Kidney (tissue), 13 donors: ENCODE measurements at regions not wholly inside any gene's neighbourhood (a gene's known extent, or its start where the extent isn't known, plus 50 kb on each side); places are given as distances from the start of the nearest gene placed in this dataset.

Experiments used
- DNase-seq, 5 donors: peaks; one replicate each; pipeline ENCODE4 v3.0.0-alpha.2; 2013 to 2020
- FAIRE-seq: peaks from 2 replicates; lab custom pipeline; 2012; peaks lifted over from hg19 to GRCh38; lab: Jason Lieb, UNC
- H3K27ac ChIP-seq, 2 donors: one replicate each; pipeline ENCODE4 v1.7.0; 2013; ENCODE audit warnings: low read depth in 2 of 2, low read length in 2 of 2, inconsistent platforms in 1 of 2
- H3K27me3 ChIP-seq: one replicate; pipeline ENCODE4 v1.7.1; 2013; ENCODE audit warnings: low read length, inconsistent platforms; ENCODE audit not compliant: control insufficient read depth, insufficient read depth
- H3K36me3 ChIP-seq, 3 donors: one replicate each; pipeline versions ENCODE4 v1.7.0 to v1.7.1; 2013; ENCODE audit warnings: low read length in 3 of 3, control low read depth in 1 of 3, inconsistent platforms in 1 of 3; ENCODE audit not compliant: insufficient read depth in 3 of 3, control insufficient read depth in 2 of 3
- H3K4me1 ChIP-seq, 3 donors: one replicate each; pipeline versions ENCODE4 v1.7.0 to v1.7.1; 2013; ENCODE audit warnings: low read length in 3 of 3, inconsistent platforms in 1 of 3, low read depth in 1 of 3; ENCODE audit not compliant: control insufficient read depth in 2 of 3, insufficient read depth in 2 of 3
- H3K4me3 ChIP-seq, 3 donors: one replicate each; pipeline versions ENCODE4 v1.7.0 to v1.8.1; 2013; ENCODE audit warnings: low read length in 3 of 3, control low read depth in 1 of 3, inconsistent platforms in 1 of 3
- H3K9ac ChIP-seq, 3 donors: one replicate each; pipeline versions ENCODE4 v1.7.0 to v1.7.1; 2013; ENCODE audit warnings: low read length in 3 of 3, control low read depth in 1 of 3, inconsistent platforms in 1 of 3
- H3K9me3 ChIP-seq, 3 donors: one replicate each; pipeline versions ENCODE4 v1.7.0 to v1.7.1; 2013; ENCODE audit warnings: low read length in 3 of 3, control low read depth in 1 of 3, inconsistent platforms in 1 of 3; ENCODE audit not compliant: control insufficient read depth in 2 of 3, insufficient read depth in 1 of 3
- intact Hi-C: fragments of 100-400 bp; cut with DNase I; formaldehyde crosslinking; loops from one replicate; pipeline ENCODE4 v1.11.1; 2022
- TF ChIP-seq, protein P1 (sequence below): IDR thresholded peaks from 3 replicates; pipeline ENCODE4 v1.5.1; 2012; ENCODE audit warnings: mild to moderate bottlenecking, moderate library complexity, borderline replicate concordance; ENCODE audit not compliant: insufficient read depth; ENCODE audit errors: extremely low read depth
- donor health status: control.
- donor health status: control.
- donor health status: control.
- donor health status: control.
- donor health status: control.
- donor health status: DM: yes; HTN: yes; CAD: no.
- donor health status: Normal renal cell carcinoma (clear cell type).

DNA sequence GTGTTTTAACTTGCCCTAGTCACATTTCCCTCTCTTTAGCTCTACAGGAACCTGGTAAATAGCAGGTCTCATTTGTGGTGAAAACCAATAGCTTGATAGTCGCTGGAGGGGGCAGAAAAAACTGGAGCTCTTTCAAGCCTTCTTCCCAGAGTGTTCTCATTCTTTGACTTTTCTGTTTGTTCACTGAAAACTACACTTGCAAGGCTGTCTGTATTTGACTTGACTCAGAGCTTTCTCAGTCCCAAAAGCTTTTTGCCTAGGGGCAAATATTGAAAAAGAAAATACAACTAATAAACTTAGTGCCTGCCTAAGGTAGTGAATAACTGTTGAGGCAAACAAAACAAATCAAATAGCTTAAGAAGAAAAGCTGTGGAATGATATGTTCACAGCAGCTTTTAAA, 217.1 kb upstream of the CHRM3 start:
- no peak overlapping the region for H3K9ac ChIP-seq
- no peak for DNase-seq
- no peak for FAIRE-seq
- no peaks in the 10 kb centered on the region for H3K27me3 ChIP-seq
- intact Hi-C loops: no loop called here
- H3K36me3 ChIP-seq: no peaks in the 10 kb centered on the region
- H3K4me1 ChIP-seq: no peaks in the 10 kb centered on the region
- TF ChIP-seq, protein P1, sequence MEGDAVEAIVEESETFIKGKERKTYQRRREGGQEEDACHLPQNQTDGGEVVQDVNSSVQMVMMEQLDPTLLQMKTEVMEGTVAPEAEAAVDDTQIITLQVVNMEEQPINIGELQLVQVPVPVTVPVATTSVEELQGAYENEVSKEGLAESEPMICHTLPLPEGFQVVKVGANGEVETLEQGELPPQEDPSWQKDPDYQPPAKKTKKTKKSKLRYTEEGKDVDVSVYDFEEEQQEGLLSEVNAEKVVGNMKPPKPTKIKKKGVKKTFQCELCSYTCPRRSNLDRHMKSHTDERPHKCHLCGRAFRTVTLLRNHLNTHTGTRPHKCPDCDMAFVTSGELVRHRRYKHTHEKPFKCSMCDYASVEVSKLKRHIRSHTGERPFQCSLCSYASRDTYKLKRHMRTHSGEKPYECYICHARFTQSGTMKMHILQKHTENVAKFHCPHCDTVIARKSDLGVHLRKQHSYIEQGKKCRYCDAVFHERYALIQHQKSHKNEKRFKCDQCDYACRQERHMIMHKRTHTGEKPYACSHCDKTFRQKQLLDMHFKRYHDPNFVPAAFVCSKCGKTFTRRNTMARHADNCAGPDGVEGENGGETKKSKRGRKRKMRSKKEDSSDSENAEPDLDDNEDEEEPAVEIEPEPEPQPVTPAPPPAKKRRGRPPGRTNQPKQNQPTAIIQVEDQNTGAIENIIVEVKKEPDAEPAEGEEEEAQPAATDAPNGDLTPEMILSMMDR: no peak
- H3K4me3 ChIP-seq: no peak overlapping the region
- H3K9me3 ChIP-seq: peaks cover 0 to 10% (median 5%) of the 10 kb centered on the region in 3 donors
- H3K27ac ChIP-seq: no peak overlapping the region

DNA sequence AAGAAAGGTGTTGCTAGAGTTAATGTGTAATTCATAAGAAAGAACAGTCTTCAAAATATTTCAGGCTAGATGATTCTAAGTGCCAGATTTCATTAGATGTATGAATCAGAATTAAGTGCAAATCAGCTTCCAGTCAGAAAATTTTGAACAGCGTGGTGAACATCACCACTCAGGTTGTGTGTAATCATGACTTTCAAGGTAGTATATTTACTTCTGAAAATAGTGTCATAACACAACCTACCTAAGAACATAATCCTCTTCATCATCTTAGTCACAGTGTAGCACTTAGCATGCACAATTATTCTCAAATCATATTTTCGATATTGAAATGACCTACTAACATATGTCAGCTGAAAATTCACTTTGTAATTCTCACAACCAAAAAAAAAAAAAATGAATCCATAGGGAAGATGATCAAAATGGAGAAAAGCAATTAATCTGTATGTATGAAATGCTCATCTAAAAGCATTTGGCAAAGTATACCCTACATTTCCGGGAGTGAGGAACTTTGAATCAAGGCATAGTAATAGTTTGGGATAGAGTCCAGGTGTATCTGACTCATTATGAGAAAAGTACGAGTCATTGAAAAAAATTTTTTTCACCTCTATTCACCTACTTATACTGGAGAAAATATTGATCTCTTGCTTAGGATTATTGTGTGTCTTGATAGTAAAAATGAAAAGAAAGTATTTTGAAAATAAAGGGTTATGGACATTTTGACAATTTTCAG, 221.8 kb upstream of the CHRM3 start:
- DNase-seq (no peak), FAIRE-seq (no peak)
- TF ChIP-seq, protein P1: no peak
- intact Hi-C loops: no loop called here
- Histone ChIP-seq H3K27me3 (no peaks in the 10 kb centered on the region), H3K9ac (no peak overlapping the region), H3K4me1 (no peaks in the 10 kb centered on the region), H3K36me3 (no peaks in the 10 kb centered on the region), H3K9me3 (peaks cover 0 to 5% (median 4%) of the 10 kb centered on the region in 3 donors), H3K27ac (no peak overlapping the region), H3K4me3 (no peak overlapping the region)

DNA sequence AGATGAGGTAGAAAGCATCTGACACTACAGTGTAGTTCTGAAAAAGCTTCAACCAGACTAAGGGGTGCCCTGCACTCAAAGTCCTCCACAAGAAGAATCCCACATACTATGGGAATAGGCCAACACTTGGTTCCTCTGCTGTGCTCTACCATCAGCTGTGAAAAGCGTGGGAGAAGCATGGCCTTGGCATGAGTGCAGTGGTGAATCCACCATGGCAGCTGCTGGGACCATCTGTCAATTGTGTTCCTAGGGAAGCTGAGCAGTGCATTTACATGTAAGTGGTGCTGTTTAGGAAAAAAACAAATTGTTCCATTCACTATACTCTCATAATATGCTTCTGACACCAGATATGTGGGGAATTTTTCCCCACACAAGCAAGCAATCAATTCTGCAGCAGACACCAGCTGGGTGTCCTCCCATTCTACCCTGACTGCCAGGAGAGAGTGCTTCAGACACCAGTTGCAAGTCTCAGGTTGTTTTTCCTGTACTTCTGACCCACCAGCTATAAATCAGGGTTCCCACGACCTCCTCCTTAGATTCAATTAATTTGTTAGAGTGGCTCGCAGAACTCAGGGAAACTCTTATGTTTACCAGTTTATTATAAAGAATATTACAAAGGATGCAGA, 230.8 kb upstream of the CHRM3 start:
- Histone ChIP-seq H3K9ac (no peak overlapping the region), H3K27ac (no peak overlapping the region), H3K9me3 (no peaks in the 10 kb centered on the region), H3K27me3 (no peaks in the 10 kb centered on the region), H3K36me3 (no peaks in the 10 kb centered on the region), H3K4me3 (no peak overlapping the region), H3K4me1 (peaks cover 0 to 3% (median 0%) of the 10 kb centered on the region in 3 donors)
- TF ChIP-seq, protein P1: no peak
- DNase-seq (peak in 3 of 5 donors; percentile 56 to 82 (median 75)), FAIRE-seq (no peak)
- intact Hi-C loops: no loop called here
